PC-9 (cell line): ENCODE measurements at regions not wholly inside any gene's neighbourhood (a gene's known extent, or its start where the extent isn't known, plus 50 kb on each side); places are given as distances from the start of the nearest gene placed in this dataset.

Experiments used
- BruUV-seq: library from RNA; stranded (reverse); fragments of 400-500 nt; replicated peaks from 2 replicates; lab custom pipeline; 2021; lab: Mats Ljungman, UMichigan
- CTCF ChIA-PET: fragments of 300-600 bp; sonication (Branson Sonifier 250); formaldehyde crosslinking; loops from one replicate; lab custom pipeline; 2022; ENCODE audit warnings: antibody characterized with exemption; lab: Charles Lee
- POLR2A ChIA-PET: fragments of 300-600 bp; sonication (Branson Sonifier 250); formaldehyde crosslinking; loops from one replicate; lab custom pipeline; 2022; ENCODE audit warnings: antibody characterized with exemption; ENCODE audit not compliant: unreplicated experiment; lab: Charles Lee
- DNase-seq, 2 experiments: peaks; one replicate each; pipeline versions ENCODE4 v3.0.0 to v3.0.0-alpha.2; 2015 to 2022; ENCODE audit warnings: mixed read lengths in 1 of 2
- H2AFZ ChIP-seq: fragments of 200-600 bp; sonication (generic); 2 replicates; pipeline ENCODE4 v1.8.1; 2017; ENCODE audit warnings: antibody characterized with exemption
- H3F3A ChIP-seq: fragments of 200-600 bp; sonication (generic); 2 replicates; pipeline ENCODE4 v1.8.1; 2017; ENCODE audit warnings: antibody characterized with exemption, mild to moderate bottlenecking, low read depth; ENCODE audit not compliant: insufficient read depth
- H3K27ac ChIP-seq: fragments of 200-600 bp; sonication (generic); 2 replicates; pipeline ENCODE4 v1.6.1; 2016; ENCODE audit warnings: mixed run types
- H3K27me3 ChIP-seq: fragments of 200-600 bp; sonication (generic); 2 replicates; pipeline ENCODE4 v1.6.1; 2016; ENCODE audit warnings: low read depth, mixed run types; ENCODE audit not compliant: insufficient read depth
- H3K36me3 ChIP-seq: fragments of 200-600 bp; sonication (generic); 2 replicates; pipeline ENCODE4 v1.6.1; 2016; ENCODE audit warnings: low read depth, mixed run types
- H3K4me1 ChIP-seq: fragments of 200-600 bp; sonication (generic); replicated peaks from 2 replicates; pipeline ENCODE4 v1.6.1; 2016; ENCODE audit warnings: mixed run types; ENCODE audit not compliant: insufficient read depth
- H3K4me2 ChIP-seq: fragments of 200-600 bp; sonication (generic); 2 replicates; pipeline ENCODE4 v1.6.1; 2017; ENCODE audit warnings: mixed run types
- H3K4me3 ChIP-seq: fragments of 200-600 bp; sonication (generic); 2 replicates; pipeline ENCODE4 v1.6.1; 2016; ENCODE audit warnings: mixed run types
- H3K79me2 ChIP-seq: fragments of 200-600 bp; sonication (generic); 2 replicates; pipeline ENCODE4 v1.6.1; 2017; ENCODE audit warnings: low read depth, mixed run types
- H3K9me2 ChIP-seq: fragments of 200-600 bp; sonication (generic); 2 replicates; pipeline ENCODE4 v1.8.1; 2017; ENCODE audit warnings: mild to moderate bottlenecking; ENCODE audit not compliant: insufficient read depth
- H3K9me3 ChIP-seq: fragments of 200-600 bp; sonication (generic); 2 replicates; pipeline ENCODE4 v1.8.1; 2016; ENCODE audit warnings: low read depth; ENCODE audit not compliant: insufficient read depth
- H4K20me1 ChIP-seq: fragments of 200-600 bp; sonication (generic); 2 replicates; pipeline ENCODE4 v1.8.1; 2017; ENCODE audit not compliant: insufficient read depth
- EZH2 ChIP-seq: fragments of 200-600 bp; sonication (generic); IDR thresholded peaks from 2 replicates; pipeline ENCODE4 v1.8.0; 2017; ENCODE audit warnings: antibody characterized with exemption, low read depth
- intact Hi-C: fragments of 100-400 bp; cut with micrococcal nuclease; formaldehyde crosslinking; loops from one replicate; pipeline ENCODE4 v1.10.0; 2022; ENCODE audit not compliant: unreplicated experiment
- TF ChIP-seq, protein P1 (sequence below): fragments of 200-600 bp; sonication (generic); conservative IDR thresholded peaks from 2 replicates; pipeline ENCODE4 v1.6.1; 2017; ENCODE audit warnings: mixed run types, antibody characterized with exemption, mild to moderate bottlenecking, moderate library complexity

DNA sequence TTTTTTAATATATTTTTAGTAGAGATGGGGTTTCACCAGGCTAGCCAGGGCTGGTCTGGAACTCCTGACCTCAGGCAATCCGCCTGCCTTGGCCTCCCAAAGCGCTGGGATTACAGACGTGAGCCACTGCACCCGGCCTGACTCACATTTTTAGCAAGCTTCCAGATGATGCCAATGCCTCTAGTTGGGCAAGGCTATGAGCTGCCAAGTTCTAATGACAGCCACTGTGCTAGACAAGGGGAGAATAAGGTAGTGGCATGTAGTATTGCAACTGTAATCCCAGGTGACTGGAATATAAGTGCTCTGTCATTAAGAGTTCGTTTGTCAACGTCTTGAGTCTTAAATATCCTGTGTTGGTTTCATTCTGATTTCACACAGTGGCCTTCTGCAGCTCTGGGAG lies 96.7 kb downstream of the SLIT2 start:
- intact Hi-C loops, result no loop called here
- TF ChIP-seq EZH2, result no peak
- TF ChIP-seq, protein P1, sequence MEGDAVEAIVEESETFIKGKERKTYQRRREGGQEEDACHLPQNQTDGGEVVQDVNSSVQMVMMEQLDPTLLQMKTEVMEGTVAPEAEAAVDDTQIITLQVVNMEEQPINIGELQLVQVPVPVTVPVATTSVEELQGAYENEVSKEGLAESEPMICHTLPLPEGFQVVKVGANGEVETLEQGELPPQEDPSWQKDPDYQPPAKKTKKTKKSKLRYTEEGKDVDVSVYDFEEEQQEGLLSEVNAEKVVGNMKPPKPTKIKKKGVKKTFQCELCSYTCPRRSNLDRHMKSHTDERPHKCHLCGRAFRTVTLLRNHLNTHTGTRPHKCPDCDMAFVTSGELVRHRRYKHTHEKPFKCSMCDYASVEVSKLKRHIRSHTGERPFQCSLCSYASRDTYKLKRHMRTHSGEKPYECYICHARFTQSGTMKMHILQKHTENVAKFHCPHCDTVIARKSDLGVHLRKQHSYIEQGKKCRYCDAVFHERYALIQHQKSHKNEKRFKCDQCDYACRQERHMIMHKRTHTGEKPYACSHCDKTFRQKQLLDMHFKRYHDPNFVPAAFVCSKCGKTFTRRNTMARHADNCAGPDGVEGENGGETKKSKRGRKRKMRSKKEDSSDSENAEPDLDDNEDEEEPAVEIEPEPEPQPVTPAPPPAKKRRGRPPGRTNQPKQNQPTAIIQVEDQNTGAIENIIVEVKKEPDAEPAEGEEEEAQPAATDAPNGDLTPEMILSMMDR, result no peak
- Histone ChIP-seq H3K4me1 (no peaks in the 10 kb centered on the region), H3F3A (no peaks in the 10 kb centered on the region), H3K36me3 (no peaks in the 10 kb centered on the region), H3K9me2 (no peaks in the 10 kb centered on the region), H3K4me2 (no peak overlapping the region), H3K27ac (no peak overlapping the region), H3K79me2 (no peaks in the 10 kb centered on the region), H3K9me3 (no peaks in the 10 kb centered on the region), H4K20me1 (no peaks in the 10 kb centered on the region), H2AFZ (no peak overlapping the region), H3K4me3 (no peak overlapping the region), H3K27me3 (no peaks in the 10 kb centered on the region)
- no TSS peak for BruUV-seq
- CTCF ChIA-PET, result no interaction called here
- POLR2A ChIA-PET, result no interaction called here
- no peak for DNase-seq

DNA sequence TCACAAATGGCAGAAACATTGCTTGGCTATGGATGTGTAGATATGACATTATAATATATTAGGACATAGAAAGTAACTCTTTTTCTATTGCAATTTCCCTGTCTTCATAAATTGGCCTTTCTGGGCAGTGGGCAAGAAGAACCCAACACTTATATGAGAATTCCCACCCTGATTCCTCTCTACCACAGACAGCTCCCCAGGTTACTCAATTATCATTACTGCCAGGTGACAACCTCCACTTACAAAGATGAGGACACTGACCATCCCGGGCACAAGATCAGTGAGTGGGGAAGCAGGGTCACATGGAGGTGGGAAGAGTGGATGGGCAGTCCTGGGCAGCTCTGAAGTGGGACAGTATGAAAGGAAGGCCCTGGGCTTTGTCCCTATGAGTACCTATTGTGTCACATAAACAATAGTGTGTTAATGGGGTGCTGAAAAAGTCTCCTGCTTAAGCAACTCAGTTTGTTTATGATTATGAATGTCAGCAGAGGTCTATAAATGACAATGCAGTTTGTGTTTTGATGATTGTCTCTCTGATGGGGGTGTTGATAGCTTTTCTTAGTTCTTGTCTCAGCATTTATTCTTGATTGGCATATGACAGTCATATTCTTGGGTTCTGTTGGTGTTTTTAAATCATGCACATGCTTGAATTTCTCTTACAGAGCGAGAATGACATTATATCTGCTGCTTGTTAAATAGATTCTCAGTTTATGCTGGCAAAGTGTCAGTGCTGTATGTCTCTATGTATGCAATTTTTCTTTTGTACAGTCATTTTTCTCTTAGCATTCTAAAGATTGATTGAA lies 99.9 kb downstream of the SLIT2 start:
- Histone ChIP-seq H3K27ac (no peak overlapping the region), H4K20me1 (no peaks in the 10 kb centered on the region), H3K9me3 (no peaks in the 10 kb centered on the region), H3K79me2 (no peaks in the 10 kb centered on the region), H3K36me3 (no peaks in the 10 kb centered on the region), H3K4me3 (no peak overlapping the region), H3K27me3 (no peaks in the 10 kb centered on the region), H3K4me1 (no peaks in the 10 kb centered on the region), H3K4me2 (no peak overlapping the region), H3F3A (no peaks in the 10 kb centered on the region), H2AFZ (no peak overlapping the region), H3K9me2 (no peaks in the 10 kb centered on the region)
- intact Hi-C loops, result no loop called here
- BruUV-seq, result no TSS peak
- no peak for DNase-seq
- CTCF ChIA-PET, result no interaction called here
- TF ChIP-seq EZH2, result no peak
- POLR2A ChIA-PET, result no interaction called here

DNA sequence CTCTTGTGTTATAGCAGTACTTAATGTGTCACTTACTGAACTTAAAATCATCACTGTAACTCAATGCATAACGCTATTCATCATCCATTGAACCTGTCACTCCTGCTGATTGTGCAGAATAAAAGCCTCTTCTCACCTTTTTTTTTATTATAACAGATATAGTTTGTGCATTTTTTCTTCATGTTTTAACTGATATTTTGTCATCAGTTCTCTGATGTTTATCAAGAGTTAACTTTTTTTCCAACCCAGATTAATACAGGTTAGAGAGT lies 100.4 kb downstream of the SLIT2 start:
- ChIA-PET POLR2A (no interaction called here), CTCF (no interaction called here)
- Histone ChIP-seq H3F3A (no peaks in the 10 kb centered on the region), H2AFZ (no peak overlapping the region), H3K9me3 (no peaks in the 10 kb centered on the region), H3K9me2 (no peaks in the 10 kb centered on the region), H3K4me3 (no peak overlapping the region), H3K27me3 (no peaks in the 10 kb centered on the region), H3K79me2 (no peaks in the 10 kb centered on the region), H3K4me2 (no peak overlapping the region), H3K4me1 (no peaks in the 10 kb centered on the region), H3K27ac (no peak overlapping the region), H4K20me1 (no peaks in the 10 kb centered on the region), H3K36me3 (no peaks in the 10 kb centered on the region)
- no TSS peak for BruUV-seq
- DNase-seq, result no peak
- TF ChIP-seq EZH2, result no peak
- TF ChIP-seq, protein P1, result no peak
- intact Hi-C loops, result no loop called here

DNA sequence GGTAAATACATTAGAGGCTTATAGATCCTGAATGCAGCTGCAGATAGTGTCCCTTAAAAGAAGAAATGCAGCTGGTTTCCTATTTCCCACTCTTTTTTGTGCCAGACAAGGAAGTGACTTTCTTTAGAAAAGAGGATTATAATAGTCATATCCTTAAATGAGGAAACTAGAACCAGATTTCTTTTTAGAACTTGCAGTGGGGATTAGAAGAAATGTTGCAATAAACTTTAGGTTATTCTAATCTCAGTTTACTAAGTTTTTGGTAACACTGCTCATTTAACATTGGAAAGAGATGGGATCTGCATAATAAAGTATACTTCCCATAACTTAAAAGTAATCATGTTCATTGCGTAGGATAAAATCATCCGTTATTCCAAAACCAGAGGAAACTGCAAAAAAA lies 101.9 kb downstream of the SLIT2 start:
- CTCF ChIA-PET, result no interaction called here
- no peaks in the 10 kb centered on the region for H3K36me3 ChIP-seq
- H3F3A ChIP-seq, result no peaks in the 10 kb centered on the region
- no peaks in the 10 kb centered on the region for H4K20me1 ChIP-seq
- no peaks in the 10 kb centered on the region for H3K27me3 ChIP-seq
- no peak for DNase-seq
- TF ChIP-seq, protein P1, result no peak
- no peak for TF ChIP-seq EZH2
- H3K4me1 ChIP-seq, result no peaks in the 10 kb centered on the region
- POLR2A ChIA-PET, result no interaction called here
- H3K27ac ChIP-seq, result no peak overlapping the region
- H2AFZ ChIP-seq, result no peak overlapping the region
- H3K79me2 ChIP-seq, result no peaks in the 10 kb centered on the region
- H3K9me2 ChIP-seq, result no peaks in the 10 kb centered on the region
- no TSS peak for BruUV-seq
- intact Hi-C loops, result no loop called here
- no peak overlapping the region for H3K4me2 ChIP-seq
- no peaks in the 10 kb centered on the region for H3K9me3 ChIP-seq
- H3K4me3 ChIP-seq, result no peak overlapping the region
